ENCODE measurements at regions not wholly inside any gene's neighbourhood (a gene's known extent, or its start where the extent isn't known, plus 50 kb on each side); places are given as distances from the start of the nearest gene placed in this dataset.
"Not testable (repeated sequence)": the region's sequence is repeated elsewhere in the genome, so short reads cannot be mapped to it uniquely, and the experiment has no call there.

- DNase-seq (ENCODE audit: low spot score); ATAC-seq; FAIRE-seq; H2AFZ ChIP-seq (ENCODE audit: low read length); H3K79me2 ChIP-seq (ENCODE audit: insufficient read depth, low read length); H3K27me3 ChIP-seq (ENCODE audit: control insufficient read depth in 1 of 2, insufficient read depth in 2 of 2, low read length in 2 of 2); H3K36me3 ChIP-seq (replicated peaks in 1 of 2; ENCODE audit: control insufficient read depth in 1 of 2, insufficient read depth in 2 of 2, low read length in 2 of 2); H3K9ac ChIP-seq (ENCODE audit: insufficient read depth, low read depth, low read length); POLR2A ChIA-PET; H3K4me3 ChIP-seq (replicated peaks in 1 of 3; ENCODE audit: insufficient read depth in 1 of 3, low read depth in 2 of 3, low read length in 3 of 3); H3K4me2 ChIP-seq (ENCODE audit: low read depth, low read length); CTCF ChIA-PET (ENCODE audit: low intra/inter-chr PET ratio, low total read pairs); BruUV-seq (replicated peaks); H3K27ac ChIP-seq (ENCODE audit: extremely low read length, insufficient read depth, low read length); H4K20me1 ChIP-seq (ENCODE audit: insufficient read depth, low read length): not testable (repeated sequence)
- in situ Hi-C loops (cut with HindIII; ENCODE audit: extremely low pct_ligation_motif_present, low pct_unique_long_range_greater_than_20kb) (loop anchor here (25.0 kb wide), 1 partner anchor 477 kb away; no protein-coding TSS in a partner anchor), intact Hi-C loops (cut with micrococcal nuclease; ENCODE audit: unreplicated experiment) (loop anchor here (10.0 kb wide), 1 partner anchor 400 kb away; no protein-coding TSS in a partner anchor)
- 2% methylated on average over 3 of the region's 3 CpGs for WGBS (ENCODE audit: low lambda C conversion rate)
- peaks cover 13% of the 10 kb centered on the region for H3K4me1 ChIP-seq (ENCODE audit: insufficient read depth, low read length)
- H3K9me3 ChIP-seq (ENCODE audit: low read length), result peaks cover 11% of the 10 kb centered on the region; the same call in 1 of the 2 replicates
Observed at GRCh38 chr12:14235176-14235575, 130.3 kb upstream of the ATF7IP start.

GRCh38 chr12:14236641-14237040 lies 128.8 kb upstream of the ATF7IP start:
- H3K9ac ChIP-seq (ENCODE audit: insufficient read depth, low read depth, low read length); H3K79me2 ChIP-seq (ENCODE audit: insufficient read depth, low read length); H3K27ac ChIP-seq (ENCODE audit: extremely low read length, insufficient read depth, low read length); H3K9me3 ChIP-seq (ENCODE audit: low read length); BruUV-seq (replicated peaks); H3K4me3 ChIP-seq (replicated peaks in 1 of 3; ENCODE audit: insufficient read depth in 1 of 3, low read depth in 2 of 3, low read length in 3 of 3); ATAC-seq; H3K27me3 ChIP-seq (ENCODE audit: control insufficient read depth in 1 of 2, insufficient read depth in 2 of 2, low read length in 2 of 2); H3K4me2 ChIP-seq (ENCODE audit: low read depth, low read length); H4K20me1 ChIP-seq (ENCODE audit: insufficient read depth, low read length); H3K36me3 ChIP-seq (replicated peaks in 1 of 2; ENCODE audit: control insufficient read depth in 1 of 2, insufficient read depth in 2 of 2, low read length in 2 of 2); POLR2A ChIA-PET; H2AFZ ChIP-seq (ENCODE audit: low read length); FAIRE-seq; DNase-seq (ENCODE audit: low spot score): not testable (repeated sequence)
- peaks cover 18% of the 10 kb centered on the region for H3K4me1 ChIP-seq (ENCODE audit: insufficient read depth, low read length)
- intact Hi-C loops (cut with micrococcal nuclease; ENCODE audit: unreplicated experiment), result loop anchor here (10.0 kb wide), 1 partner anchor 398 kb away; no protein-coding TSS in a partner anchor
- in situ Hi-C loops (cut with HindIII; ENCODE audit: extremely low pct_ligation_motif_present, low pct_unique_long_range_greater_than_20kb), result loop anchor here (25.0 kb wide), 1 partner anchor 476 kb away; no protein-coding TSS in a partner anchor
- CTCF ChIA-PET (ENCODE audit: low intra/inter-chr PET ratio, low total read pairs), result interaction anchor here (3.6 kb wide), 1 partner anchor 217 kb away, joined by 45 read pairs; no protein-coding TSS in a partner anchor
- 45% methylated on average over 3 of the region's 3 CpGs for WGBS (ENCODE audit: low lambda C conversion rate)

All from HepG2 (cell line).